BJ (cell line): ENCODE measurements at regions not wholly inside any gene's neighbourhood (a gene's known extent, or its start where the extent isn't known, plus 50 kb on each side); places are given as distances from the start of the nearest gene placed in this dataset.

ENCODE experiments used
- CTCF ChIA-PET: fragments of 350-600 bp; formaldehyde crosslinking; extraction: SDS; loops from one replicate; lab custom pipeline; 2021; ENCODE audit warnings: antibody characterized with exemption, inconsistent platforms; lab: Yijun Ruan, JAX
- POLR2A ChIA-PET: fragments of 300-600 bp; sonication (Branson Sonifier 250); formaldehyde crosslinking; extraction: SDS; loops from one replicate; lab custom pipeline; 2021; ENCODE audit warnings: antibody characterized with exemption; lab: Charles Lee
- DNase-seq: peaks from one replicate; pipeline ENCODE4 v3.0.0-alpha.2; 2011; ENCODE audit warnings: low read depth
- H3K27me3 ChIP-seq: 2 replicates; pipeline ENCODE4 v1.6.0; 2011; ENCODE audit warnings: low read length; ENCODE audit not compliant: control insufficient read depth, insufficient read depth
- H3K36me3 ChIP-seq: 2 replicates; pipeline ENCODE4 v1.5.1; 2011; ENCODE audit warnings: low read length; ENCODE audit not compliant: control insufficient read depth, insufficient read depth
- H3K4me3 ChIP-seq: 2 replicates; pipeline ENCODE4 v1.5.1; 2011; ENCODE audit warnings: low read depth, mild to moderate bottlenecking, control low read depth, low read length
- TF ChIP-seq, protein P1 (sequence below): IDR thresholded peaks from 2 replicates; pipeline ENCODE4 v1.5.1; 2011; ENCODE audit warnings: low read depth, mild to moderate bottlenecking, control low read depth, inconsistent platforms, low read length, moderate library complexity; ENCODE audit not compliant: insufficient read depth

DNA sequence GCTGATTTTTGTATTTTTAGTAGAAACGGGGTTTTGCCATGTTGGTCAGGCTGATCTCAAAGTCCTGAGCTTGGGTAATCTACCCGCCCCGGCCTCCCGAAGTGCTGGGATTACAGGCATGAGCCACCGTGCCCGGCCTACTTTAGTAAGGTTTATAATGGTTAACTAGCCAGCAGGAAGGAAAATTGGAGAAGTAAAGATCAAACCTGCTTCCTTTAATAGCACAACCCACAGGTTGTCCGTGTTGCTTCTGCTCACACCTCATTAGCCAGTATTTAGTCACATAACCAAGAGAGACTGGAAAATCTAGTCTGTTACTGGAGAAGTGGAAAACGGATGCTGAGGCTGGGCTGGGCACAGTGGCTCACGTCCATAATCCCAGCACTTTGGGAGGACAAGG is 51.9 kb upstream of the TBL1XR1 start:
- TF ChIP-seq, protein P1, sequence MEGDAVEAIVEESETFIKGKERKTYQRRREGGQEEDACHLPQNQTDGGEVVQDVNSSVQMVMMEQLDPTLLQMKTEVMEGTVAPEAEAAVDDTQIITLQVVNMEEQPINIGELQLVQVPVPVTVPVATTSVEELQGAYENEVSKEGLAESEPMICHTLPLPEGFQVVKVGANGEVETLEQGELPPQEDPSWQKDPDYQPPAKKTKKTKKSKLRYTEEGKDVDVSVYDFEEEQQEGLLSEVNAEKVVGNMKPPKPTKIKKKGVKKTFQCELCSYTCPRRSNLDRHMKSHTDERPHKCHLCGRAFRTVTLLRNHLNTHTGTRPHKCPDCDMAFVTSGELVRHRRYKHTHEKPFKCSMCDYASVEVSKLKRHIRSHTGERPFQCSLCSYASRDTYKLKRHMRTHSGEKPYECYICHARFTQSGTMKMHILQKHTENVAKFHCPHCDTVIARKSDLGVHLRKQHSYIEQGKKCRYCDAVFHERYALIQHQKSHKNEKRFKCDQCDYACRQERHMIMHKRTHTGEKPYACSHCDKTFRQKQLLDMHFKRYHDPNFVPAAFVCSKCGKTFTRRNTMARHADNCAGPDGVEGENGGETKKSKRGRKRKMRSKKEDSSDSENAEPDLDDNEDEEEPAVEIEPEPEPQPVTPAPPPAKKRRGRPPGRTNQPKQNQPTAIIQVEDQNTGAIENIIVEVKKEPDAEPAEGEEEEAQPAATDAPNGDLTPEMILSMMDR = no peak
- CTCF ChIA-PET = interaction anchor here (0.6 to 1.2 kb wide), 2 partner anchors 18 to 26 kb away, joined by 3 to 4 read pairs; no protein-coding TSS in a partner anchor
- no peak overlapping the region for H3K4me3 ChIP-seq
- DNase-seq = no peak
- POLR2A ChIA-PET = no interaction called here
- no peaks in the 10 kb centered on the region for H3K36me3 ChIP-seq
- no peaks in the 10 kb centered on the region for H3K27me3 ChIP-seq

- DNase-seq = no peak
- ChIA-PET CTCF (interaction anchor here (1.2 kb wide), 1 partner anchor 19 kb away, joined by 4 read pairs; no protein-coding TSS in a partner anchor), POLR2A (no interaction called here)
- Histone ChIP-seq H3K27me3 (no peaks in the 10 kb centered on the region), H3K4me3 (no peak overlapping the region), H3K36me3 (no peaks in the 10 kb centered on the region)
- TF ChIP-seq, protein P1 = no peak
Observed at GRCh38 chr3:177250151-177250550, 52.9 kb upstream of the TBL1XR1 start.

GRCh38 chr3:177251755-177252154 is 54.5 kb upstream of the TBL1XR1 start:
- TF ChIP-seq, protein P1 = no peak
- no peak for DNase-seq
- Histone ChIP-seq H3K36me3 (no peaks in the 10 kb centered on the region), H3K27me3 (no peaks in the 10 kb centered on the region), H3K4me3 (no peak overlapping the region)
- ChIA-PET CTCF (interaction anchor here (0.9 kb wide), 1 partner anchor 31 kb away, joined by 3 read pairs; no protein-coding TSS in a partner anchor), POLR2A (no interaction called here)

GRCh38 chr3:177257006-177257405 is 59.7 kb upstream of the TBL1XR1 start:
- no peaks in the 10 kb centered on the region for H3K27me3 ChIP-seq
- no peaks in the 10 kb centered on the region for H3K36me3 ChIP-seq
- peak; percentile 12 for DNase-seq
- ChIA-PET CTCF (interaction anchor here (0.6 kb wide), 1 partner anchor 316 kb away, joined by 3 read pairs; no protein-coding TSS in a partner anchor), POLR2A (no interaction called here)
- no peak overlapping the region for H3K4me3 ChIP-seq
- TF ChIP-seq, protein P1 = no peak

- no peak overlapping the region for H3K4me3 ChIP-seq
- no peaks in the 10 kb centered on the region for H3K27me3 ChIP-seq
- CTCF ChIA-PET = no interaction called here
- POLR2A ChIA-PET = no interaction called here
- no peak for DNase-seq
- H3K36me3 ChIP-seq = no peaks in the 10 kb centered on the region
- TF ChIP-seq, protein P1 = no peak
Observed at GRCh38 chr3:177257625-177258024, 60.3 kb upstream of the TBL1XR1 start.
